ENCODE measurements at regions not wholly inside any gene's neighbourhood (a gene's known extent, or its start where the extent isn't known, plus 50 kb on each side); places are given as distances from the start of the nearest gene placed in this dataset.

- Histone ChIP-seq H3K9ac (ENCODE audit: low read length) (no peak overlapping the region), H3K4me3 (ENCODE audit: low read length) (no peak overlapping the region), H3K36me3 (replicated peaks; ENCODE audit: insufficient read depth, low read length) (no peaks in the 10 kb centered on the region)
These were observed 552.1 kb upstream of the CHORDC1 start for GRCh38 chr11:90774727-90775566.

GRCh38 chr11:90770007-90770406 lies 547.2 kb upstream of the CHORDC1 start:
- Histone ChIP-seq H3K36me3 (replicated peaks; ENCODE audit: insufficient read depth, low read length) (no peaks in the 10 kb centered on the region), H3K9me3 (replicated peaks; ENCODE audit: insufficient read depth, low read length) (no peaks in the 10 kb centered on the region), H3K4me3 (ENCODE audit: low read length) (no peak overlapping the region), H3K79me2 (ENCODE audit: low read length) (no peaks in the 10 kb centered on the region), H4K20me1 (ENCODE audit: insufficient read depth, low read length) (no peaks in the 10 kb centered on the region), H3K27me3 (replicated peaks; ENCODE audit: insufficient read depth, low read length) (no peaks in the 10 kb centered on the region), H3K4me1 (ENCODE audit: low read length) (no peaks in the 10 kb centered on the region), H3K4me2 (ENCODE audit: low read depth, low read length) (no peak overlapping the region), H3K27ac (ENCODE audit: low read length) (no peak overlapping the region), H3K9me2 (replicated peaks; ENCODE audit: insufficient read depth, low read length) (no peaks in the 10 kb centered on the region), H3F3A (ENCODE audit: insufficient read depth, low read length) (no peaks in the 10 kb centered on the region), H2AFZ (ENCODE audit: low read length) (no peak overlapping the region), H3K9ac (ENCODE audit: low read length) (no peak overlapping the region)
- TF ChIP-seq EZH2phosphoT487 (IDR thresholded peaks at IDR 0.05; ENCODE audit: low read length) (no peak), CTCF (IDR thresholded peaks at IDR 0.05; ENCODE audit: low read length) (no peak)
- no peak for DNase-seq

More at GRCh38 chr11:90774727-90775566, 552.1 kb upstream of the CHORDC1 start:
- Histone ChIP-seq H3F3A (ENCODE audit: insufficient read depth, low read length) (no peaks in the 10 kb centered on the region), H3K9me2 (replicated peaks; ENCODE audit: insufficient read depth, low read length) (no peaks in the 10 kb centered on the region), H3K27me3 (replicated peaks; ENCODE audit: insufficient read depth, low read length) (no peaks in the 10 kb centered on the region), H4K20me1 (ENCODE audit: insufficient read depth, low read length) (no peaks in the 10 kb centered on the region), H3K79me2 (ENCODE audit: low read length) (no peaks in the 10 kb centered on the region), H3K4me1 (ENCODE audit: low read length) (no peaks in the 10 kb centered on the region), H3K9me3 (replicated peaks; ENCODE audit: insufficient read depth, low read length) (no peaks in the 10 kb centered on the region), H3K4me2 (ENCODE audit: low read depth, low read length) (no peak overlapping the region), H3K27ac (ENCODE audit: low read length) (no peak overlapping the region), H2AFZ (ENCODE audit: low read length) (no peak overlapping the region)
- no peak for DNase-seq
- no peak for TF ChIP-seq EZH2phosphoT487 (IDR thresholded peaks at IDR 0.05; ENCODE audit: low read length)
- no peak for TF ChIP-seq CTCF (IDR thresholded peaks at IDR 0.05; ENCODE audit: low read length)
- no peak for TF ChIP-seq EZH2 (optimal IDR thresholded peaks at IDR 0.05; ENCODE audit: low read depth, low read length)

GRCh38 chr11:90766121-90766520 lies 543.3 kb upstream of the CHORDC1 start:
- H3K4me3 ChIP-seq (ENCODE audit: low read length), result no peak overlapping the region
- H4K20me1 ChIP-seq (ENCODE audit: insufficient read depth, low read length), result no peaks in the 10 kb centered on the region
- H3K9ac ChIP-seq (ENCODE audit: low read length), result no peak overlapping the region
- no peak for DNase-seq
- H3K4me1 ChIP-seq (ENCODE audit: low read length), result no peaks in the 10 kb centered on the region
- no peaks in the 10 kb centered on the region for H3K9me3 ChIP-seq (replicated peaks; ENCODE audit: insufficient read depth, low read length)
- H2AFZ ChIP-seq (ENCODE audit: low read length), result no peak overlapping the region
- no peaks in the 10 kb centered on the region for H3K36me3 ChIP-seq (replicated peaks; ENCODE audit: insufficient read depth, low read length)
- H3K4me2 ChIP-seq (ENCODE audit: low read depth, low read length), result no peak overlapping the region
- no peaks in the 10 kb centered on the region for H3K9me2 ChIP-seq (replicated peaks; ENCODE audit: insufficient read depth, low read length)
- H3K79me2 ChIP-seq (ENCODE audit: low read length), result no peaks in the 10 kb centered on the region
- no peak overlapping the region for H3K27ac ChIP-seq (ENCODE audit: low read length)
- no peaks in the 10 kb centered on the region for H3F3A ChIP-seq (ENCODE audit: insufficient read depth, low read length)
- H3K27me3 ChIP-seq (replicated peaks; ENCODE audit: insufficient read depth, low read length), result no peaks in the 10 kb centered on the region
- no peak for TF ChIP-seq EZH2 (optimal IDR thresholded peaks at IDR 0.05; ENCODE audit: low read depth, low read length)

- H4K20me1 ChIP-seq (ENCODE audit: insufficient read depth, low read length), result no peaks in the 10 kb centered on the region
- H3K36me3 ChIP-seq (replicated peaks; ENCODE audit: insufficient read depth, low read length), result no peaks in the 10 kb centered on the region
- H3K27me3 ChIP-seq (replicated peaks; ENCODE audit: insufficient read depth, low read length), result no peaks in the 10 kb centered on the region
- no peak overlapping the region for H3K9ac ChIP-seq (ENCODE audit: low read length)
- H2AFZ ChIP-seq (ENCODE audit: low read length), result no peak overlapping the region
- H3K9me3 ChIP-seq (replicated peaks; ENCODE audit: insufficient read depth, low read length), result no peaks in the 10 kb centered on the region
- H3K4me3 ChIP-seq (ENCODE audit: low read length), result no peak overlapping the region
- no peaks in the 10 kb centered on the region for H3K9me2 ChIP-seq (replicated peaks; ENCODE audit: insufficient read depth, low read length)
- H3K27ac ChIP-seq (ENCODE audit: low read length), result no peak overlapping the region
- H3K4me2 ChIP-seq (ENCODE audit: low read depth, low read length), result no peak overlapping the region
- DNase-seq, result no peak
- H3K4me1 ChIP-seq (ENCODE audit: low read length), result no peaks in the 10 kb centered on the region
- TF ChIP-seq CTCF (IDR thresholded peaks at IDR 0.05; ENCODE audit: low read length) (no peak), EZH2 (optimal IDR thresholded peaks at IDR 0.05; ENCODE audit: low read depth, low read length) (no peak), EZH2phosphoT487 (IDR thresholded peaks at IDR 0.05; ENCODE audit: low read length) (no peak)
- no peaks in the 10 kb centered on the region for H3K79me2 ChIP-seq (ENCODE audit: low read length)
- no peaks in the 10 kb centered on the region for H3F3A ChIP-seq (ENCODE audit: insufficient read depth, low read length)
These were observed 541.8 kb upstream of the CHORDC1 start for GRCh38 chr11:90764691-90765090.
